ENCODE measurements at regions not wholly inside any gene's neighbourhood (a gene's known extent, or its start where the extent isn't known, plus 50 kb on each side); places are given as distances from the start of the nearest gene placed in this dataset.

- FAIRE-seq (no peak), DNase-seq (ENCODE audit: low read depth, low spot score) (no peak)
- Histone ChIP-seq H3K4me3 (ENCODE audit: control insufficient read depth in 2 of 3, extremely low read depth in 1 of 3, insufficient read depth in 2 of 3, low read depth in 1 of 3, low read length in 3 of 3) (no peak overlapping the region), H3K79me2 (ENCODE audit: control insufficient read depth, insufficient read depth, low read length) (no peaks in the 10 kb centered on the region), H3K4me1 (ENCODE audit: control insufficient read depth, extremely low read depth, insufficient read depth, low read length) (no peaks in the 10 kb centered on the region), H3K36me3 (ENCODE audit: control insufficient read depth in 2 of 2, extremely low read depth in 1 of 2, insufficient read depth in 2 of 2, low read length in 2 of 2) (no peaks in the 10 kb centered on the region), H3K4me2 (ENCODE audit: control insufficient read depth, extremely low read depth, insufficient read depth, low read depth, low read length) (no peak overlapping the region), H3K9me1 (ENCODE audit: control insufficient read depth, extremely low read depth, insufficient read depth, low read length) (no peaks in the 10 kb centered on the region), H3K9me3 (ENCODE audit: control insufficient read depth, low read depth, low read length) (no peaks in the 10 kb centered on the region), H3K27me3 (ENCODE audit: control insufficient read depth, extremely low read depth, insufficient read depth, low read length) (no peaks in the 10 kb centered on the region), H2AFZ (ENCODE audit: control insufficient read depth, low read length) (no peak overlapping the region), H3K27ac (ENCODE audit: control insufficient read depth, insufficient read depth, low read length) (no peak overlapping the region), H4K20me1 (ENCODE audit: control insufficient read depth, extremely low read depth, insufficient read depth, low read length) (no peaks in the 10 kb centered on the region), H3K9ac (ENCODE audit: control insufficient read depth, extremely low read depth, insufficient read depth, low read length) (no peak overlapping the region)
- TF ChIP-seq EZH2 (IDR thresholded peaks at IDR 0.05; ENCODE audit: low read length) (no peak), CTCF (optimal IDR thresholded peaks at IDR 0.05 in 1 of 3, IDR thresholded peaks at IDR 0.05 in 1 of 3, conservative IDR thresholded peaks at IDR 0.05 in 1 of 3; ENCODE audit: extremely low read depth in 1 of 3, insufficient read depth in 2 of 3, low read length in 3 of 3) (no peak)
- dilution Hi-C loops (cut with MboI; ENCODE audit: extremely low pct_ligation_motif_present, low sequenced_read_pairs), result no loop called here
These were observed 58.1 kb downstream of the NPAP1 start for GRCh38 chr15:24733659-24734058.

GRCh38 chr15:24734396-24734795, 58.8 kb downstream of the NPAP1 start:
- no peaks in the 10 kb centered on the region for H3K27me3 ChIP-seq (ENCODE audit: control insufficient read depth, extremely low read depth, insufficient read depth, low read length)
- no peak for DNase-seq (ENCODE audit: low read depth, low spot score)
- H2AFZ ChIP-seq (ENCODE audit: control insufficient read depth, low read length), result no peak overlapping the region
- H3K9me3 ChIP-seq (ENCODE audit: control insufficient read depth, low read depth, low read length), result no peaks in the 10 kb centered on the region
- no peak overlapping the region for H3K9ac ChIP-seq (ENCODE audit: control insufficient read depth, extremely low read depth, insufficient read depth, low read length)
- no peak overlapping the region for H3K4me3 ChIP-seq (ENCODE audit: control insufficient read depth in 2 of 3, extremely low read depth in 1 of 3, insufficient read depth in 2 of 3, low read depth in 1 of 3, low read length in 3 of 3)
- FAIRE-seq, result no peak
- H3K9me1 ChIP-seq (ENCODE audit: control insufficient read depth, extremely low read depth, insufficient read depth, low read length), result no peaks in the 10 kb centered on the region
- H3K36me3 ChIP-seq (ENCODE audit: control insufficient read depth in 2 of 2, extremely low read depth in 1 of 2, insufficient read depth in 2 of 2, low read length in 2 of 2), result no peaks in the 10 kb centered on the region
- H3K4me1 ChIP-seq (ENCODE audit: control insufficient read depth, extremely low read depth, insufficient read depth, low read length), result no peaks in the 10 kb centered on the region
- H4K20me1 ChIP-seq (ENCODE audit: control insufficient read depth, extremely low read depth, insufficient read depth, low read length), result no peaks in the 10 kb centered on the region
- TF ChIP-seq CTCF (optimal IDR thresholded peaks at IDR 0.05 in 1 of 3, IDR thresholded peaks at IDR 0.05 in 1 of 3, conservative IDR thresholded peaks at IDR 0.05 in 1 of 3; ENCODE audit: extremely low read depth in 1 of 3, insufficient read depth in 2 of 3, low read length in 3 of 3), result no peak
- no peak for TF ChIP-seq EZH2 (IDR thresholded peaks at IDR 0.05; ENCODE audit: low read length)
- no peak overlapping the region for H3K27ac ChIP-seq (ENCODE audit: control insufficient read depth, insufficient read depth, low read length)
- dilution Hi-C loops (cut with MboI; ENCODE audit: extremely low pct_ligation_motif_present, low sequenced_read_pairs), result no loop called here
- H3K79me2 ChIP-seq (ENCODE audit: control insufficient read depth, insufficient read depth, low read length), result no peaks in the 10 kb centered on the region
- H3K4me2 ChIP-seq (ENCODE audit: control insufficient read depth, extremely low read depth, insufficient read depth, low read depth, low read length), result no peak overlapping the region
